IMR-90 (cell line): ENCODE measurements at regions not wholly inside any gene's neighbourhood (a gene's known extent, or its start where the extent isn't known, plus 50 kb on each side); places are given as distances from the start of the nearest gene placed in this dataset.

Experiments used
- ATAC-seq: fragments of 200-7000 bp; cut with Tn5 transposase; 2 replicates; pipeline ENCODE4 v1.9.1; 2020; ENCODE audit warnings: low read depth, mild to moderate bottlenecking, moderate library complexity
- BruUV-seq: library from RNA; stranded (reverse); fragments of 400-500 nt; replicated peaks from 2 replicates; lab custom pipeline; 2021; lab: Mats Ljungman, UMichigan
- CTCF ChIA-PET: fragments of 300-600 bp; formaldehyde crosslinking; extraction: SDS; loops from one replicate; lab custom pipeline; 2021; ENCODE audit warnings: antibody characterized with exemption; lab: Yijun Ruan, JAX
- POLR2A ChIA-PET: fragments of 300-600 bp; sonication (Branson Sonifier 250); formaldehyde crosslinking; loops from one replicate; lab custom pipeline; 2022; ENCODE audit warnings: antibody characterized with exemption; ENCODE audit not compliant: unreplicated experiment; lab: Charles Lee
- DNase-seq: peaks from one replicate; pipeline ENCODE4 v3.0.0; 2013
- H2AFZ ChIP-seq: replicated peaks from 2 replicates; pipeline ENCODE3; 2013; ENCODE audit warnings: low read length, mild to moderate bottlenecking; ENCODE audit not compliant: poor library complexity
- H2AK5ac ChIP-seq: 2 replicates; pipeline ENCODE4 v1.6.1; 2013; ENCODE audit warnings: low read depth, low read length, inconsistent platforms
- H2AK9ac ChIP-seq: replicated peaks from 2 replicates; pipeline ENCODE3; 2013; ENCODE audit warnings: mild to moderate bottlenecking, low read depth, low read length, moderate library complexity; ENCODE audit not compliant: poor library complexity
- H2BK120ac ChIP-seq: 2 replicates; pipeline ENCODE4 v1.6.1; 2013; ENCODE audit warnings: low read depth, low read length, inconsistent platforms
- H2BK15ac ChIP-seq: 3 replicates; pipeline ENCODE4 v1.6.1; 2013; ENCODE audit warnings: low read depth, low read length, inconsistent platforms
- H2BK20ac ChIP-seq: 2 replicates; pipeline ENCODE4 v1.6.1; 2013; ENCODE audit warnings: low read depth, mild to moderate bottlenecking, inconsistent platforms, low read length, moderate library complexity
- H2BK5ac ChIP-seq: 2 replicates; pipeline ENCODE4 v1.6.1; 2013; ENCODE audit warnings: mild to moderate bottlenecking, low read depth, low read length, inconsistent platforms; ENCODE audit not compliant: poor library complexity, severe bottlenecking
- H3K14ac ChIP-seq: replicated peaks from 2 replicates; pipeline ENCODE4 v1.6.1; 2013; ENCODE audit warnings: low read depth, low read length, inconsistent platforms
- H3K18ac ChIP-seq: 2 replicates; pipeline ENCODE4 v1.6.1; 2013; ENCODE audit warnings: low read depth, low read length, control low read depth
- H3K23ac ChIP-seq: 2 replicates; pipeline ENCODE4 v1.6.1; 2013; ENCODE audit warnings: low read depth, low read length, inconsistent platforms
- H3K27ac ChIP-seq: 2 replicates; pipeline ENCODE4 v1.5.1; 2013; ENCODE audit warnings: mild to moderate bottlenecking, control low read depth, low read length; ENCODE audit not compliant: insufficient read depth
- H3K27me3 ChIP-seq: 2 replicates; pipeline ENCODE4 v1.6.1; 2013; ENCODE audit warnings: low read length; ENCODE audit not compliant: control insufficient read depth, insufficient read depth
- H3K36me3 ChIP-seq: 2 replicates; pipeline ENCODE4 v1.6.1; 2013; ENCODE audit warnings: low read length, mixed read lengths; ENCODE audit not compliant: control insufficient read depth, insufficient read depth
- H3K4ac ChIP-seq: 2 replicates; pipeline ENCODE4 v1.6.1; 2013; ENCODE audit warnings: low read depth, low read length, inconsistent platforms
- H3K4me1 ChIP-seq: 2 replicates; pipeline ENCODE4 v1.6.1; 2013; ENCODE audit warnings: low read length, mixed read lengths; ENCODE audit not compliant: control insufficient read depth, insufficient read depth
- H3K4me2 ChIP-seq: 2 replicates; pipeline ENCODE4 v1.6.1; 2013; ENCODE audit warnings: low read depth, mild to moderate bottlenecking, control low read depth, low read length, moderate library complexity
- H3K4me3 ChIP-seq: 2 replicates; pipeline ENCODE4 v1.5.1; 2013; ENCODE audit warnings: low read depth, mild to moderate bottlenecking, control low read depth, low read length, moderate library complexity; ENCODE audit not compliant: insufficient read depth
- H3K56ac ChIP-seq: 2 replicates; pipeline ENCODE4 v1.6.1; 2013; ENCODE audit warnings: low read length, inconsistent platforms; ENCODE audit not compliant: insufficient read depth; ENCODE audit errors: extremely low read depth
- H3K79me1 ChIP-seq, 2 experiments: 2 replicates each; pipeline ENCODE4 v1.6.1; 2013; ENCODE audit warnings: low read length in 2 of 2, inconsistent platforms in 1 of 2, low read depth in 1 of 2
- H3K9ac ChIP-seq: 2 replicates; pipeline ENCODE4 v1.6.1; 2013; ENCODE audit warnings: low read depth, low read length, control low read depth
- H3K9me1 ChIP-seq: 2 replicates; pipeline ENCODE4 v1.6.1; 2013; ENCODE audit warnings: low read length, inconsistent platforms; ENCODE audit not compliant: insufficient read depth
- H3K9me3 ChIP-seq: 2 replicates; pipeline ENCODE4 v1.6.1; 2013; ENCODE audit warnings: low read length; ENCODE audit not compliant: control insufficient read depth, insufficient read depth
- H4K20me1 ChIP-seq: 2 replicates; pipeline ENCODE4 v1.6.1; 2013; ENCODE audit warnings: low read length, inconsistent platforms; ENCODE audit not compliant: insufficient read depth
- H4K5ac ChIP-seq: 2 replicates; pipeline ENCODE4 v1.6.1; 2013; ENCODE audit warnings: mild to moderate bottlenecking, low read depth, low read length, control low read depth
- H4K8ac ChIP-seq, 2 experiments: 2 replicates each; pipeline ENCODE4 v1.6.1; 2013; ENCODE audit warnings: low read depth in 2 of 2, low read length in 2 of 2, control low read depth in 1 of 2, inconsistent platforms in 1 of 2
- H4K91ac ChIP-seq: 2 replicates; pipeline ENCODE4 v1.6.1; 2013; ENCODE audit warnings: low read depth, low read length, inconsistent platforms; ENCODE audit not compliant: insufficient read depth
- WGBS, 2 experiments: methylation state at CpG; one replicate each; pipeline versions ENCODE4 v1.1.5 to v1.1.7; 2013; ENCODE audit warnings: missing lambda C conversion rate in 2 of 2; ENCODE audit not compliant: insufficient read length in 1 of 2; ENCODE audit errors: extremely low coverage in 2 of 2; 5-methylcytosine and 5-hydroxymethylcytosine counted together
- dilution Hi-C: fragments of 300-500 bp; cut with HindIII; formaldehyde crosslinking; loops from one replicate; pipeline ENCODE4 v1.14.3; 2018; ENCODE audit warnings: low sequenced_read_pairs; ENCODE audit not compliant: unreplicated experiment
- in situ Hi-C: fragments of 300-500 bp; cut with MboI; formaldehyde crosslinking; loops from 3 replicates; pipeline ENCODE4 v1.14.3; 2019; ENCODE audit warnings: low sequenced_read_pairs, inconsistent platforms, mixed read lengths
- intact Hi-C: fragments of 100-400 bp; cut with micrococcal nuclease; formaldehyde crosslinking; loops from 2 replicates; pipeline ENCODE4 v1.10.0; 2022
- TF ChIP-seq, protein P1 (sequence below): fragments of 150-350 bp; IDR thresholded peaks from 2 replicates; pipeline ENCODE4 v1.6.1; 2017; ENCODE audit warnings: mild to moderate bottlenecking, antibody characterized with exemption, low read length, low read depth

DNA sequence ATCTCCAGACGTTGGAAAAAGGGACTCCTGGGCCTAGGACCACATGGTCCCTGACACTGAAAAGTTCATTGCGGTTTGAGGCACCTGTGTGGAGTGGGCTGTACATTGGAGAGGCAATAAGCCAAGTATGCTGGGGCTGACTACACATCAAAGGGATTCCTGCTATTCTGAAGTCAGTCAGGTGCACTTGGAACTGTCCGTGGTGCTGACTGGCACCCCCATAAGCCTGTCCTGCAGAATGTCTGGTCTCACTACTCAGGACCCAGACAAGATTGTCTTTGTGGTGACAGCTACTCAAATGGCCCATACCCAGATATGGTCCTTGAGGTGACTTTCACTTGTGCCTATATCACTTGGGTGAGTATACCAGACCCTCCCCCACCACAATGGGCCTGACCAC lies 150.6 kb downstream of the RWDD3 start:
- no peak overlapping the region for H2AFZ ChIP-seq
- no peak overlapping the region for H2AK9ac ChIP-seq
- H3K4me2 ChIP-seq: no peak overlapping the region
- no peak overlapping the region for H2AK5ac ChIP-seq
- in situ Hi-C loops (no loop called here), dilution Hi-C loops (no loop called here), intact Hi-C loops (no loop called here)
- CTCF ChIA-PET: no interaction called here
- no peak overlapping the region for H3K23ac ChIP-seq
- H4K8ac ChIP-seq: no peak overlapping the region
- H4K20me1 ChIP-seq: no peaks in the 10 kb centered on the region
- no TSS peak for BruUV-seq
- H3K27ac ChIP-seq: no peak overlapping the region
- H3K14ac ChIP-seq: no peak overlapping the region
- no peak overlapping the region for H2BK5ac ChIP-seq
- ATAC-seq (no peak), DNase-seq (peak; percentile 1)
- no peak overlapping the region for H2BK120ac ChIP-seq
- no peak overlapping the region for H4K5ac ChIP-seq
- no peak overlapping the region for H2BK20ac ChIP-seq
- no CpG with 5 or more reads among the region's 3 CpGs for WGBS, 2 experiments
- TF ChIP-seq, protein P1, sequence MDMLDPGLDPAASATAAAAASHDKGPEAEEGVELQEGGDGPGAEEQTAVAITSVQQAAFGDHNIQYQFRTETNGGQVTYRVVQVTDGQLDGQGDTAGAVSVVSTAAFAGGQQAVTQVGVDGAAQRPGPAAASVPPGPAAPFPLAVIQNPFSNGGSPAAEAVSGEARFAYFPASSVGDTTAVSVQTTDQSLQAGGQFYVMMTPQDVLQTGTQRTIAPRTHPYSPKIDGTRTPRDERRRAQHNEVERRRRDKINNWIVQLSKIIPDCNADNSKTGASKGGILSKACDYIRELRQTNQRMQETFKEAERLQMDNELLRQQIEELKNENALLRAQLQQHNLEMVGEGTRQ: no peak
- H3K36me3 ChIP-seq: no peaks in the 10 kb centered on the region
- no peak overlapping the region for H3K4me3 ChIP-seq
- no peak overlapping the region for H3K4ac ChIP-seq
- H2BK15ac ChIP-seq: no peak overlapping the region
- no peaks in the 10 kb centered on the region for H3K4me1 ChIP-seq
- no peaks in the 10 kb centered on the region for H3K9me3 ChIP-seq
- no peak overlapping the region for H3K56ac ChIP-seq
- no peak overlapping the region for H3K18ac ChIP-seq
- H3K9ac ChIP-seq: no peak overlapping the region
- H3K9me1 ChIP-seq: no peaks in the 10 kb centered on the region
- H3K27me3 ChIP-seq: no peaks in the 10 kb centered on the region
- no peaks in the 10 kb centered on the region for H3K79me1 ChIP-seq
- POLR2A ChIA-PET: no interaction called here
- no peak overlapping the region for H4K91ac ChIP-seq
